Neural cell (in vitro differentiated cells): ENCODE measurements at regions not wholly inside any gene's neighbourhood (a gene's known extent, or its start where the extent isn't known, plus 50 kb on each side); places are given as distances from the start of the nearest gene placed in this dataset.
"Not testable (repeated sequence)": the region's sequence is repeated elsewhere in the genome, so short reads cannot be mapped to it uniquely, and the experiment has no call there.

Experiments used
- H2AFZ ChIP-seq: fragments of 200-600, 300-800 bp; sonication (generic), shearing (Covaris generic); 2 replicates; pipeline ENCODE4 v1.6.0; 2014; ENCODE audit warnings: low read depth, mild to moderate bottlenecking, antibody characterized with exemption, low read length, moderate library complexity
- H3F3A ChIP-seq: fragments of 200-600 bp; shearing (Covaris generic); 2 replicates; pipeline ENCODE4 v1.6.1; 2016; ENCODE audit warnings: mild to moderate bottlenecking, moderate library complexity, mixed read lengths, antibody characterized with exemption, low read length; ENCODE audit not compliant: insufficient read depth, poor library complexity, severe bottlenecking
- H3K27ac ChIP-seq: fragments of 200-600, 300-800 bp; sonication (generic), shearing (Covaris generic); 2 replicates; pipeline ENCODE4 v1.5.1; 2014; ENCODE audit warnings: mild to moderate bottlenecking, low read length, moderate library complexity
- H3K27me3 ChIP-seq: fragments of 300-800, 200-600 bp; sonication (generic), shearing (Covaris generic); 2 replicates; pipeline ENCODE4 v1.6.0; 2014; ENCODE audit warnings: mild to moderate bottlenecking, low read depth, low read length, moderate library complexity; ENCODE audit not compliant: insufficient read depth
- H3K36me3 ChIP-seq: fragments of 300-800, 200-600 bp; sonication (generic), shearing (Covaris generic); 2 replicates; pipeline ENCODE4 v1.5.1; 2014; ENCODE audit warnings: mild to moderate bottlenecking, antibody characterized with exemption, low read length, moderate library complexity; ENCODE audit not compliant: insufficient read depth
- H3K4me2 ChIP-seq: fragments of 300-800, 200-600 bp; sonication (generic), shearing (Covaris generic); 2 replicates; pipeline ENCODE4 v1.6.0; 2014; ENCODE audit warnings: mild to moderate bottlenecking, low read length
- H3K4me3 ChIP-seq: fragments of 300-800, 200-600 bp; sonication (generic), shearing (Covaris generic); 2 replicates; pipeline ENCODE4 v1.5.1; 2014; ENCODE audit warnings: mild to moderate bottlenecking, low read length, moderate library complexity
- H3K79me2 ChIP-seq: fragments of 200-600 bp; shearing (Covaris generic); replicated peaks from 2 replicates; pipeline ENCODE4 v1.6.0; 2014; ENCODE audit warnings: mild to moderate bottlenecking, low read length, moderate library complexity; ENCODE audit not compliant: insufficient read depth
- H3K9ac ChIP-seq: fragments of 300-800, 200-600 bp; sonication (generic), shearing (Covaris generic); 2 replicates; pipeline ENCODE4 v1.6.1; 2016; ENCODE audit warnings: mild to moderate bottlenecking, low read length, mixed read lengths
- H3K9me2 ChIP-seq: fragments of 200-600 bp; shearing (Covaris generic); 2 replicates; pipeline ENCODE4 v1.6.1; 2016; ENCODE audit warnings: mild to moderate bottlenecking, low read length, mixed read lengths; ENCODE audit not compliant: insufficient read depth
- H3K9me3 ChIP-seq: fragments of 200-600, 300-800 bp; sonication (generic), shearing (Covaris generic); 2 replicates; pipeline ENCODE4 v1.6.1; 2016; ENCODE audit warnings: mild to moderate bottlenecking, mixed run types, low read length, moderate library complexity, mixed read lengths
- H4K20me1 ChIP-seq: fragments of 200-600 bp; shearing (Covaris generic); 2 replicates; pipeline ENCODE4 v1.6.1; 2016; ENCODE audit warnings: mild to moderate bottlenecking, mixed run types; ENCODE audit not compliant: insufficient read depth
- EP300 ChIP-seq: fragments of 450-650 bp; conservative IDR thresholded peaks from 2 replicates; pipeline ENCODE4 v1.6.1; 2014; ENCODE audit warnings: antibody characterized with exemption, mild to moderate bottlenecking, moderate library complexity; ENCODE audit not compliant: poor library complexity, severe bottlenecking
- EZH2 ChIP-seq: fragments of 200-600, 300-800 bp; shearing (Covaris generic), sonication (generic); IDR thresholded peaks from 2 replicates; pipeline ENCODE4 v1.6.1; 2014; ENCODE audit warnings: antibody characterized with exemption, low read length, borderline replicate concordance, mild to moderate bottlenecking; ENCODE audit not compliant: insufficient read depth, poor library complexity, severe bottlenecking
- MXI1 ChIP-seq: fragments of 450-650 bp; conservative IDR thresholded peaks from 2 replicates; pipeline ENCODE4 v1.6.1; 2014; ENCODE audit warnings: antibody characterized with exemption, mild to moderate bottlenecking; ENCODE audit not compliant: poor library complexity, severe bottlenecking
- POLR2AphosphoS5 ChIP-seq: IDR thresholded peaks from 2 replicates; pipeline ENCODE4 v1.6.1; 2012
- RAD21 ChIP-seq: fragments of 450-650 bp; conservative IDR thresholded peaks from 2 replicates; pipeline ENCODE4 v1.6.1; 2014; ENCODE audit warnings: antibody characterized with exemption, mild to moderate bottlenecking, moderate library complexity
- SMC3 ChIP-seq: fragments of 450-650 bp; conservative IDR thresholded peaks from 2 replicates; pipeline ENCODE4 v1.6.1; 2014; ENCODE audit warnings: antibody characterized with exemption, mild to moderate bottlenecking, moderate library complexity; ENCODE audit not compliant: poor library complexity
- TAF1 ChIP-seq: IDR thresholded peaks from 2 replicates; pipeline ENCODE4 v1.6.1; 2012; ENCODE audit warnings: low read depth
- TF ChIP-seq, protein P1 (sequence below): fragments of 450-650 bp; IDR thresholded peaks from 2 replicates; pipeline ENCODE4 v1.5.1; 2014; ENCODE audit warnings: antibody characterized with exemption, mild to moderate bottlenecking, moderate library complexity; ENCODE audit not compliant: poor library complexity, severe bottlenecking
- TF ChIP-seq, protein P2 (sequence below): IDR thresholded peaks from 2 replicates; pipeline ENCODE4 v1.6.1; 2012; ENCODE audit warnings: borderline replicate concordance

DNA sequence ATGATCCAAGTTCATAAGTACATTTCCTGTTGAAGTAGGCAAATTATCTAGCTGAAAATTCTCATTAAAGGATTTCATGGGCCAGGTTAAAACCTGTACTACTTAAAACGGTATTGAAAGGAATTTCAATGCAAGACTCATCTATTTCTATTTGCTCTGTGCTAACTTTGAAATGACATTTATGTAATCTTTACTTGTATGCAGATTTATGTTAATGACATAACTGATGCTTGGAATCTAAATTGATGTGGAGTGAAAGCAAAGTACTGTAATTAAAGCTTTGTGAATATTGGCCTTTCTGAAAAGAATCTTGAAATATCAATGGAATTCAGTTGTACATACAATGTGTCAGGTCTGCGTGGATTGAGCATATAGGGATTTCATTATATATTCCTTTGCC, 390.0 kb downstream of the CPS1 start:
- Histone ChIP-seq H3K79me2 (no peaks in the 10 kb centered on the region), H3K9ac (no peak overlapping the region), H3F3A (no peaks in the 10 kb centered on the region), H2AFZ (no peak overlapping the region), H3K27ac (no peak overlapping the region), H3K9me3 (no peaks in the 10 kb centered on the region), H3K27me3 (no peaks in the 10 kb centered on the region), H3K4me3 (no peak overlapping the region), H4K20me1 (no peaks in the 10 kb centered on the region), H3K4me2 (no peak overlapping the region), H3K36me3 (no peaks in the 10 kb centered on the region), H3K9me2 (no peaks in the 10 kb centered on the region)
- TF ChIP-seq, protein P1, sequence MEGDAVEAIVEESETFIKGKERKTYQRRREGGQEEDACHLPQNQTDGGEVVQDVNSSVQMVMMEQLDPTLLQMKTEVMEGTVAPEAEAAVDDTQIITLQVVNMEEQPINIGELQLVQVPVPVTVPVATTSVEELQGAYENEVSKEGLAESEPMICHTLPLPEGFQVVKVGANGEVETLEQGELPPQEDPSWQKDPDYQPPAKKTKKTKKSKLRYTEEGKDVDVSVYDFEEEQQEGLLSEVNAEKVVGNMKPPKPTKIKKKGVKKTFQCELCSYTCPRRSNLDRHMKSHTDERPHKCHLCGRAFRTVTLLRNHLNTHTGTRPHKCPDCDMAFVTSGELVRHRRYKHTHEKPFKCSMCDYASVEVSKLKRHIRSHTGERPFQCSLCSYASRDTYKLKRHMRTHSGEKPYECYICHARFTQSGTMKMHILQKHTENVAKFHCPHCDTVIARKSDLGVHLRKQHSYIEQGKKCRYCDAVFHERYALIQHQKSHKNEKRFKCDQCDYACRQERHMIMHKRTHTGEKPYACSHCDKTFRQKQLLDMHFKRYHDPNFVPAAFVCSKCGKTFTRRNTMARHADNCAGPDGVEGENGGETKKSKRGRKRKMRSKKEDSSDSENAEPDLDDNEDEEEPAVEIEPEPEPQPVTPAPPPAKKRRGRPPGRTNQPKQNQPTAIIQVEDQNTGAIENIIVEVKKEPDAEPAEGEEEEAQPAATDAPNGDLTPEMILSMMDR, result no peak
- TF ChIP-seq RAD21, result no peak

DNA sequence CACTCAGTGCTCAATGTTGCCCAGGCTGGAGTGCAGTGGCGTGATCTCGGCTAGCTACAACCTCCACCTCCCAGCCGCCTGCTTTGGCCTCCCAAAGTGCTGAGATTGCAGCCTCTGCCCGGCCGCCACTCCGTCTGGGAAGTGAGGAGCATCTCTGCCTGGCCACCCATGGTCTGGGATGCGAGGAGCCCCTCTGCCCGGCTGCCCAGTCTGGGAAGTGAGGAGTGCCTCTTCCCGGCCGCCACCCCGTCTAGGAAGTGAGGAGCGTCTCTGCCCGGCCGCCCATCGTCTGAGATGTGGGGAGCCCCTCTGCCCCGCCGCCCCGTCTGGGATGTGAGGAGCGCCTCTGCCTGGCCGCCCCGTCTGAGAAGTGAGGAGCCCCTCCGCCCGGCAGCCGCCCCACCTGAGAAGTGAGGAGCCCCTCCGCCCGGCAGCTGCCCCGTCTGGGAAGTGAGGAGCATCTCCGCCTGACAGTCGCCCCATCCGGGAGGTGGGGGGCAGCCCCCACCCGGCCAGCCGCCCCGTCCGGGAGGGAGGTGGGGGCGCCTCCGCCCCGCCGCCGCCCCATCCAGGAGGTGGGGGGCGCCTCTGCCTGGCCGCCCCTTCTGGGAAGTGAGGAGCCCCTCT, 394.1 kb downstream of the CPS1 start:
- H3K36me3 ChIP-seq, H2AFZ ChIP-seq, H3K27ac ChIP-seq, H3K79me2 ChIP-seq, H3K9me3 ChIP-seq, H3K9me2 ChIP-seq, H3K27me3 ChIP-seq, H3K4me2 ChIP-seq, H4K20me1 ChIP-seq, H3K9ac ChIP-seq, H3F3A ChIP-seq, H3K4me3 ChIP-seq: not testable (repeated sequence)

DNA sequence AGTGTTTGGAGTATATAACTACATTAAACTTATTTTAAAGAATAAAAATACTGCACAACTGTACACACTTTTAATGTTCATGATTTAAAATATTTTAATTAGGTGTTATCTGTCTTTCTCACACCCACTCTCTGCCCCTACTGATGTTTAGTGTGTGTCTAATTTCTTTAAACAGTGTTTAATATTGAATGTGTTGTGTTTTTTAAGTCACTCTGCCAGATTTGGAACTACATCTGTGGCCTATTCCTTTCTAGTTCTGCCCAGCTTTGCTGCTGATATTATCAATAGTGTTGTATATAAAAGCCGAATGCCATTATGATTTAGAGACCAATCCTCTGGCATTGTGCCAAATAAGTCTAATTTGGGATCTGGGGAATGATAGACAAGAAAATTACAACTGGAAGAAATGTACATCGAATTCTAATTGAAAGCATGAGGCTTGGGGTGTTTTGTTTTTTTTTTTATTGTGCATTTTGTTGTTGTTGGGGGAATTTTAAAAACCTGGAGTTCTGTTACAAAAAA, 398.0 kb downstream of the CPS1 start:
- no peak overlapping the region for H3K9ac ChIP-seq
- H3K4me2 ChIP-seq, result no peak overlapping the region
- H3F3A ChIP-seq, result no peaks in the 10 kb centered on the region
- no peaks in the 10 kb centered on the region for H3K9me2 ChIP-seq
- no peak overlapping the region for H3K4me3 ChIP-seq
- H2AFZ ChIP-seq, result no peak overlapping the region
- H3K79me2 ChIP-seq, result no peaks in the 10 kb centered on the region
- no peak for TF ChIP-seq EZH2
- TF ChIP-seq, protein P1, result no peak
- TF ChIP-seq RAD21, result no peak
- TF ChIP-seq SMC3, result no peak
- no peak for TF ChIP-seq EP300
- TF ChIP-seq, protein P2, sequence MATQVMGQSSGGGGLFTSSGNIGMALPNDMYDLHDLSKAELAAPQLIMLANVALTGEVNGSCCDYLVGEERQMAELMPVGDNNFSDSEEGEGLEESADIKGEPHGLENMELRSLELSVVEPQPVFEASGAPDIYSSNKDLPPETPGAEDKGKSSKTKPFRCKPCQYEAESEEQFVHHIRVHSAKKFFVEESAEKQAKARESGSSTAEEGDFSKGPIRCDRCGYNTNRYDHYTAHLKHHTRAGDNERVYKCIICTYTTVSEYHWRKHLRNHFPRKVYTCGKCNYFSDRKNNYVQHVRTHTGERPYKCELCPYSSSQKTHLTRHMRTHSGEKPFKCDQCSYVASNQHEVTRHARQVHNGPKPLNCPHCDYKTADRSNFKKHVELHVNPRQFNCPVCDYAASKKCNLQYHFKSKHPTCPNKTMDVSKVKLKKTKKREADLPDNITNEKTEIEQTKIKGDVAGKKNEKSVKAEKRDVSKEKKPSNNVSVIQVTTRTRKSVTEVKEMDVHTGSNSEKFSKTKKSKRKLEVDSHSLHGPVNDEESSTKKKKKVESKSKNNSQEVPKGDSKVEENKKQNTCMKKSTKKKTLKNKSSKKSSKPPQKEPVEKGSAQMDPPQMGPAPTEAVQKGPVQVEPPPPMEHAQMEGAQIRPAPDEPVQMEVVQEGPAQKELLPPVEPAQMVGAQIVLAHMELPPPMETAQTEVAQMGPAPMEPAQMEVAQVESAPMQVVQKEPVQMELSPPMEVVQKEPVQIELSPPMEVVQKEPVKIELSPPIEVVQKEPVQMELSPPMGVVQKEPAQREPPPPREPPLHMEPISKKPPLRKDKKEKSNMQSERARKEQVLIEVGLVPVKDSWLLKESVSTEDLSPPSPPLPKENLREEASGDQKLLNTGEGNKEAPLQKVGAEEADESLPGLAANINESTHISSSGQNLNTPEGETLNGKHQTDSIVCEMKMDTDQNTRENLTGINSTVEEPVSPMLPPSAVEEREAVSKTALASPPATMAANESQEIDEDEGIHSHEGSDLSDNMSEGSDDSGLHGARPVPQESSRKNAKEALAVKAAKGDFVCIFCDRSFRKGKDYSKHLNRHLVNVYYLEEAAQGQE, result no peak
- TF ChIP-seq POLR2AphosphoS5, result no peak
- no peak for TF ChIP-seq MXI1
- TF ChIP-seq TAF1, result no peak
- H3K9me3 ChIP-seq, result no peaks in the 10 kb centered on the region
- no peaks in the 10 kb centered on the region for H4K20me1 ChIP-seq
- H3K36me3 ChIP-seq, result no peaks in the 10 kb centered on the region
- H3K27me3 ChIP-seq, result no peaks in the 10 kb centered on the region
- H3K27ac ChIP-seq, result no peak overlapping the region
